HG02610 (cell line): ENCODE measurements at regions not wholly inside any gene's neighbourhood (a gene's known extent, or its start where the extent isn't known, plus 50 kb on each side); places are given as distances from the start of the nearest gene placed in this dataset.
"Not testable (repeated sequence)": the region's sequence is repeated elsewhere in the genome, so short reads cannot be mapped to it uniquely, and the experiment has no call there.

Experiments used
- ATAC-seq: cut with Tn5 transposase; IDR thresholded peaks from one replicate; pipeline ENCODE4 v1.9.1; 2021; ENCODE audit warnings: mild to moderate bottlenecking, moderate library complexity; ENCODE audit not compliant: unreplicated experiment

DNA sequence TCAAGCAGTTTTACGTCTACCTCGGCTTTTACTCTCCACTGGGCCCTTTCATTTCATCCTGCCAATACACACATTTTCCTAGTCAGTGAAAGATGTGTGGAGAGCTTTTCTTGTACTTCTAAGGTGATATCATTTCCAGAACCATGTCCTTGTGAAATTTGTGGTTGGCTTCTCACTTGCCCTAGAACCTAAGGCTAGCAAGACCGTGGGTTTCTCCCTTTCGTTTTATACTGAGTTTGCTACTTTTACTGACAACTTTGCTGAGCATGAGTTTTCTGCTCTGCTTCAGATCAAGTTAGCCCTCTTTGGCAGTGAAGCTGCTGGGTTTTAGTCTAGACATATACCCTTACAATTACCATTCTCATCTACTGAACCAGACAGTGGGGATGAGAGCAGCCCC is 95.7 kb upstream of the FRMPD4 start:
- no peak for ATAC-seq

DNA sequence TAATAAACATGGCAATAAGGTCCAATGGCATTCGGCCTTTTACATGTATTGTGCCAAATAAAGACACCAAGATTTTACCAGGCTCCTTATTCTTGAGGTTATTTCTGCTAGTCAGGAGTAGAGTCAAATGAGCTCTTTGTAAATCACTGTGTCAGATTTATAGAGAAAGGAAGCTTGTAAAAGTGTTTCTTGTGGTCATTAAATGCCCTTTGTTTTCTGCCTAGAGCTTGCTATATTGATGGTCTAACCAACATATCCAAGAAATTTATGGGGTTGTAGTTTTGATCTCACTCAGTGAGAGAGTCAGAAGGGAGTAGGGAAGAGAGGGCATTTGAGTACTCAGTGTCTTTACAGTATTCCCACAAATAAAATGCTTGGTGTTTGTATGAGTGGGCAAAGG is 86.2 kb upstream of the FRMPD4 start:
- no peak for ATAC-seq

DNA sequence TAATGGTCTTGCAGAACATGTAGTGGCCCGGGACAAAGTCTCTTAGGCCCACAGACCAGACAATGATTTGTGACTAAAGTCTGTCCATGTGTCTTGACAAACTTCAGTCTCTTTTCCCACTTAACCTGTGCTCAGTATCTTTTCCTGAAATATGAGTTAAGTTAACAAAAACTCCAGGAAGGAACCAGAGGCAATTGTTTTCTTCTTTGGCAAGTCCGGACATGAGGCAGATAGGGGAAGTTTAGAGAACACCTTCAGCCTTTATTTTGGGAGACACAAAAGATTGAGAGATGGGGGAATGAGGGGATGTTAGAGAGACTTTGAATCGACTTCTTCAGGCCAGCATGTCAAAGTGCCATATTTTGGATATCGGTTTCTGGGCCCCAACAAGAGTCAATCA is 80.2 kb upstream of the FRMPD4 start:
- ATAC-seq, result no peak

DNA sequence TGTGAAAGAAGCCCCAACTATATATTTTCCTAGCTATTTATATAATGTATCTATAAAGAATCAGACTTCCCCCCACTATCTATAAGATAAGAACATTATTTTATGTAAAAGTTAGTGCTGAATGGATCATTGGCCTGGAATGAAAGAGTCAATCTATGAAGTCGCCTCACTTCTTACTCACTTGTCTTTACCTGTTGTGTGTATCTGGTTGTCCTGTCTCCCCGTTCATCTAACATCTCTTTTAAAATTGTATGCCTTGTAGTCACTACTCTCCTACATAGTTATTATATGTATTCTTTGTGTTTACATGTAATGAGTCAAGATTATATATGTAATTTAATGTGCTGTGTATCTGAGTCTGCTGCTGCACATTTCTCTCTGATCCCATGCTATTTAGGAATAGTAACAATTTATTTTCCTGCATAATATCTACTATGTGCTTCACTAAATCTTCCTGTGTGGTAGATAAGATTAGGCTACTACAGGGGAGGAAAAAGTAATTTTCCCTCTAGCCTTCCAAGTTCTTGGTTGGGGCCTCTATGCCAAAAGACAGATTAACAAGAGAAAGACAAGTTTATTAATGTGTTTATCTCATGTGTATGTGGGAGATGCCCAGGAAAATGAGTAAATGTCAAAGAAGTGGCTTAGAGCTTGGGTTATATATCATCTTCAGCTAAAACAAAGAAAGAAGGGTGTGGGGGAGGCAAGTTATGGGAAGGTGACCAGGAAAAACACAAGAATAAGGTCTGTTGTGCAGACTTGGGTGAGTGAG is 77.6 kb upstream of the FRMPD4 start:
- ATAC-seq, result no peak

DNA sequence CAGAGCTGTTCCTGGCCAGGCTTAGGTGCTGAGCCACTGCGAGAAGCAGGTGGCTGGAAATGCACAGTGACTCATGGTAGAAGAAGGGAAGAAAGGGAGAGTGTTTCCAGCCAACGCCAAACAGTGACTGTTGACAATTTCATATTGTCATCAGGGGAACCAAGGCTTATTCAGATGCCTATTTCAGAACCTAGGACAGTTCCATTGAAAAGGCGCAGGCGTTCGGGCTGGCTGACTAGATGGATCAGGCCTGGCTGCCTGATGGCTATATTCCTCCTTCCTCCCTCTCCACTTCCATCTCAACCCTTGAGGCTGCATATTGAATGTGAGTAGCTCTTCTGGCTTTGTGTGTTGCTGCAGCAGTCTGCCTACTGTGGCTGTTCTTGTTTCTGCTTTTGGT is 73.0 kb upstream of the FRMPD4 start:
- no peak for ATAC-seq

DNA sequence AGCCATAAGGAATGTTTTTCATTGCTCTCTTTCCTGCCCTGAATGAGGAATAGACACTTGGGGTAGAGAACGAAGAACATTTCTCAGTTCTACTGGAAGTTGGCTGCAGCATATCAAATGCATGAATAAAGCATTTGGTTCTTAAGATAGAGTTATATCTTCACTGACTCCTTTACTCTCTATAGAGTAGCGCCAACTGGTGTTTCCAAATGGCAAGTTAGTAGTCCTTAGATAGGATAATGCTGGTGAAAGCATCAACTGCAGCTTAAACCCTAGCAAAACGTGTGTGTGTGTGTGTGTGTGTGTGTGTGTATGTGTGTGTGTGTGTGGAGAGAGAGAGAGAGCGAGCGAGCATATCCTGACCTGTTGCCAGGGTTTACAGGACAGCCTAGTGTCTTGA is 62.2 kb upstream of the FRMPD4 start:
- no peak for ATAC-seq

DNA sequence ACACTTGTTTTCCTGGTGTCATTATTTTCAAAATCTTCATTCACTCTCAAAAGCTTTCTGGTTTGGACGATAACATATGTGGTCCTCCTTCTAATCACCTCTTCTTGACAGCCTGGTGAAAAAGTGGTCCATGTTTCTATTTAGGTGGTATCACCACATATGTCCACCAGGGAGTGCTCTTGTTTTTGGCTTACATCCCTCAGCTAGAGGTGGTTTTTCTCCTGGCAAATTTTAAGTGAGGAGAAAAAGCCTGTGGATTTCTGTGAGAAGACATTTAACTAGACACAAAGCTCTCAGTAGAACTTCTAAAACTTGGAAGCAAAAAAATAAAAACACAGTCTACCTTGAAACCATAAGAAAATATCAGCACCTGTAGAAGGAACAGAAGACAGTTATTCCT is 58.0 kb upstream of the FRMPD4 start:
- no peak for ATAC-seq

DNA sequence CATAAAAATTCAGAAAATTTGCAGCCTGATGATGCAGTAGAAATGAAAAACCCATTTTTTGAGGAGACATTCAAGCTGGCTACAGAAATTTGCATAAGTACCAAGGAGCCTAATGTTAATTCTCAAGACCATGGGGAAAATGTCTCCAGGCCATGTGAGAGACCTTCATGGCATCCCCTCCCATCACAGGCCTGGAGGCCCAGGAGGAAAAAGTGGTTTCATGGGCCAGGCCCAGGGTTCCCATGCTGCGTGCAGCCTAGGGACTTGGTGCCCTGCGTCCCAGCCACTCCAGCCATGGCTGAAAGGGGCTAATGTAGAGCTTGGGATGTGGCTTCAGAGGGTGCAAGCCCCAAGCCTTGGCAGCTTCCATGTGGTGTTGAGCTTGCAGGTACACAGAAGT is 55.3 kb upstream of the FRMPD4 start:
- not testable (repeated sequence) for ATAC-seq
